GM19397 (cell line): ENCODE measurements at regions not wholly inside any gene's neighbourhood (a gene's known extent, or its start where the extent isn't known, plus 50 kb on each side); places are given as distances from the start of the nearest gene placed in this dataset.
"Not testable (repeated sequence)": the region's sequence is repeated elsewhere in the genome, so short reads cannot be mapped to it uniquely, and the experiment has no call there.

ENCODE experiments used
- ATAC-seq: cut with Tn5 transposase; IDR thresholded peaks from one replicate; pipeline ENCODE4 v1.9.1; 2021; ENCODE audit warnings: mild to moderate bottlenecking, moderate library complexity; ENCODE audit not compliant: unreplicated experiment

DNA sequence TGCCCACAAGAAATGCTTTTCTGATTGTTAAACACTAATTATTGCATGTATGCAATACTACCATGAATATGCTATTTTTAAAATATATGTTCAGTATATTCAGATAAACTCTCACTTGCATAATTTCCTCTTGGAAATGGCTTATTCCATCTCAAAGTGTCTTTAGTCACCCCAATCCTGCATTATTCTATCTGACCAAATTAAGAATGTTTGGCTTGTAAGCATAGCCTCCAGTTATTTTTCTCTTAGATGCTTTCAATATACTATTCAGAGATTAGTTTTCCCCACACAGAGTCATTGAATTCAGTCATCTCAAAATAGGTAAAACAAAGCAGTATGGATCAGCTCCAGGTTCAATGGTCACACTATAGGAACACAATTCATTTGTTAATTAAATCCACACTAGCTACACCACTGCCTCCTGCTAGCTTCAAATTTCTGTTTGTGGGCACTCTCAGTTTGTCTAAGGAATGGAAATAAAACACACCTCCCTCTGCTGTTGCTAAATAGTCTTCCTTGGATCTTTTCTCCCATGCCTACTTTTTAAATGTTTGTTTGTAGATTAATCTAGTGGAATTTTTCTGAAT is 134.6 kb upstream of the TBCA start:
- ATAC-seq = no peak

DNA sequence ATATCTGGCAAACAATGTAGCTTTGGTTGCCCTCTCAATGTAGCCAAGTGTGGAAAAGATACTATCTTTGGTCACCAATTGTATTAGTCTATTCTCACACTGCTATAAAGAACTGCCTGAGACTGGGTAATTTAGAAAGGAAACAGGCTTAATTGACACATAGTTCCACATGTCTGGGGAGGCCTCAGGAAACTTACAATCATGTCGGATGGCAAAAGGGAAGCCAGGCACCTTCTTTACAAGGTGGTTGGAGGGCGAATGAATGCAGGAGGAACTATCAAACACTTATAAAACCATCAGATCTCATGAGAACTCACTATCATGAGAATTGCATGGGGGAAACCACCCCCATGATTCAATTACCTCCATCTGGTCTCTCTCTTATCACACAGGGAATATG is 133.1 kb upstream of the TBCA start:
- ATAC-seq = no peak

GRCh38 chr5:77908787-77909186 is 132.6 kb upstream of the TBCA start:
- ATAC-seq = no peak

- ATAC-seq = no peak
These were observed 131.6 kb upstream of the TBCA start for GRCh38 chr5:77907786-77908185.

DNA sequence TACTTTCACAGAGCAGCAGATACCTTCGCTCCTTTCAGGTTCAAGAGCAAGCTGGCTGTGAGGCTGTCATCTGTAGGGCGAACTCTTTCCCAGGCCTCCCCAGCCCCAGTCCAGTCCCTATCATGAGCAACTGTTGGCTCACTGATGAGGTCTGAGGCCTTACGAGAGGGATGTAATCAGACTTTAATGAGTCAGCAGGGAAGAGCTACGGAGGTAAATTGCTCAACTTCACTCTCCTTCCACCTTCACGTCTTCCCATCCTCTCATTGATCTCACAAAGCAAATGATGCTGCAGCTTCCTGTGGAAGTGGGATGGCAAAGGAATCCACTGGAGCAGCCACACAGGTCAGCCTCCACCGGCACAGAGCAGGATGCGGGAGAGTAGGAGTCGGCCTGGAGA is 130.7 kb upstream of the TBCA start:
- no peak for ATAC-seq

- ATAC-seq = no peak
These were observed 128.2 kb upstream of the TBCA start for GRCh38 chr5:77904362-77904761.

DNA sequence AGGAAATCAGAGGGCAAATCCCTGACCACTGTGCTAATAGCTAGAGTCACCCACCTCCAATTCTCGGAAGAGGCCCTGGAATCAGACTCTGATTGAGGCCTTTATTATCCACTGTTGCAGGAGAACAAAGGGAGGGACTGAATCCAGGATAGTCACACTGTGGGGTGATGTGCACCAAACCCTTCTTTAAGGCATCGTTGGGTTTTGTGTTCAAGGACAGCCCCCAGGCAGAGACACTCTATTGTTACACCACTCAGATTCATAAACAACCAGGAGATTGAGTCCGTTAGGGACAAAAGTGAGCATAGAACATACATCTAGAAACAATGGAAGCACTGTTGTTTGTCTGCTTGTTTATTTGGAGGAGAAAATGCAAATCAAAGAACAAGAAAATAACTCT is 124.6 kb upstream of the TBCA start:
- no peak for ATAC-seq

DNA sequence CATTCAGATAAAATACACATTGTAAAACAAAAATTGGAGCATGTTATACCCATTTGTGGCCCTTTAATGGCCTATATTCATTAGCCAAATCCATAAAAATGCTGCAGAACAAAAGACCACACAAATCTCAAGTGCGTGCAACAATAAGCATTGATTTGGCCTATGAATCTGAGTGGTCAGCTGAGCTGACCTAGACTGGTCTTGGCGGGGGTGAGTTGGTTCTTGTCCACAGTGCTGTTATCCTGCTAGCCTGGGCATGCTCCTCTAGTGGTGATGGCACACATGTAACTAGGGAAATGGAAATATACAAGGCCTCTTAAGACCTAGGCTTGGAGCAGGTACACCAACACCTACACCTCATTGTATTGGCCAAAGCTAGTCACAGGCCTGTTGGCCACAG is 122.2 kb upstream of the TBCA start:
- ATAC-seq = no peak

GRCh38 chr5:77896338-77896737 is 120.2 kb upstream of the TBCA start:
- no peak for ATAC-seq

DNA sequence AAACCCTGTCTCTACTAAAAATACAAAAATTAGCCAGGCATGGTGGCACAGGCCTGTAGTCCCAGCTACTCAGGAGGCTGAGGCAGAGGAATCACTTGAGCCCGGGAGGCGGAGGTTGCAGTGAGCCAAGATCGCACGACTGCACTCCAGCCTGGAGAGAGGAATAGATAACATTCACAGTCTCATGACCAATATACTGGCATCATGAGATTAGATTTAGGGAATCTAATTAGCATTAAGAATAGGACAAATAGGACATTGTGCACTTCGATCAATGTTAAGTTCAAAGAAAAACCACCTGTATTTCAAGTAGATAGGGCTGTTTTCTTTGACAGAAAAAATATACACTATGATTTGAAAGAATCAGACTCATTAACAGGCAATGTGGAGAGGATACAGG is 118.0 kb upstream of the TBCA start:
- not testable (repeated sequence) for ATAC-seq

DNA sequence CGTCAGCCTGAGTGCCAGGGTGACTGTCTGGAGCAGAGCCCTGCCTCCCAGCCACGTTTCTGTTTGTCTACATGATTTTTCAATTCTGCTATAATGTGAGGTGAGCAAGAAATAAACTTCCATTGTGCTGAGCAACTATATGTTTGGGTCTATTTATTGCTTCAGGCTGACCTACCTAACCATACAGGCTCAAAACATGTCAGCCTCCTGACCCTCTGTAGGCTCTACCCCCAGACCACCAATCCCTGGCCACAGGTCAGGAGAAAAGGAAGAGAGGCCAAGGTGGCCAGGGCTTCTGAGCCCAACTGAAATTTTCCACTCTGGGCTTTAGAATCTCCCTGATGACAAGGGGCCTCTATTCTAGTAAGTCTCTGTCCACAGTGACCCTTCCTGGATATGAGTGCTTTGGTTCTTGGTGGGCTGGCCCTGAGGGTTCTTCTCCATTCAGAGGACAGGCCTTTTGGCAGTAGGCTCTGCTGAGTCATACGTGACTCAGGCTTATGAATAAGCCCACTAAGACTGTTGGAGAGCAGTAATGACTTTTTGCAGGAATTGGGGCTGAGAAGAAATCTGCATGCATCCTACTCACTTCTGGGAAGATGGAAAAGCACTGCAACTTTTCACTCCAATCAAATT is 117.2 kb upstream of the TBCA start:
- no peak for ATAC-seq

DNA sequence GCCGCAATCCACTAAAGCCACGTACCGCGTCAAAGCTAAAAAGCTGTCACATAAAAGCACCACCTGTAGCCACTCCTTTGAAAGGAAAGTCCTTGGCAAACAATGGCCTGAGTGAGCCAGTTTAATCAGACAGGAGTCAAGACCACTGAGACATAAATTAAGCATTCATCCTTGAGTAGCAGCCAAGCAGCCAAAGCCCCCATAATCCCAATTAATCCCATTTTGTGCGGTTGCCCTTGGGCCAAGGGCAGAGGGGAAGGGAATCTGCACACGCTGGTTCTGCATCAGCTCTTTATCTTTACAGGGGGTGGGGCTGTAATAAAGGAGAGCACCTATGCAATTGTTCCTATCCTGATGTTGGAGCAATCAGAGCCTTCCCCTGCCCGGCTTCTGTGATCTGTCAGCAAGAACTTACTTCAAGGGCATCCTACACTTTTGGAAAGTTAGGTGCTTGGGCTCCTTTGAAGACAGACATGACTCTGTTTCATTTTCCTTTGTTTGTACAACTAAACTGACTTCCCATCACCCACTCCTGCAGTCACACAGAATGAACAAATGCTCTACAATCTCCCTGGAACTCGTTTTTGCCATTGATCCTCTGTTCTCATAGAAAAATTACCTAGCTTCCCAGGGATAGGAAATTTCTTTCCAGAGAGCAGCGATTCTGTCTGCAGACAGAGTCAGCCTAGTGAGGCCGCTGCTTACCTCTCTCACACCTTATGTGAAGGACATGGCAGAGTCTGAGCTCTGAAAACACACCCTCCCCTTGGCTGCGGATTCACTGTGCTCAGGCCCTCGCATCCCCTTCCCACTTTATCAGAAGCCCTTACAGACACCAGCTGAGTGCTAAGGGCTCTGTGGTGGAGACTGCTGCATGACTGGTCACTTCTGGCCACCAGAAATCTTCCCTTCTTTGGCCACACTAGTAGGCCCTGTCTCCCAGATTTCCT is 116.2 kb upstream of the TBCA start:
- ATAC-seq = no peak

GRCh38 chr5:77885519-77885918 is 109.4 kb upstream of the TBCA start:
- no peak for ATAC-seq

DNA sequence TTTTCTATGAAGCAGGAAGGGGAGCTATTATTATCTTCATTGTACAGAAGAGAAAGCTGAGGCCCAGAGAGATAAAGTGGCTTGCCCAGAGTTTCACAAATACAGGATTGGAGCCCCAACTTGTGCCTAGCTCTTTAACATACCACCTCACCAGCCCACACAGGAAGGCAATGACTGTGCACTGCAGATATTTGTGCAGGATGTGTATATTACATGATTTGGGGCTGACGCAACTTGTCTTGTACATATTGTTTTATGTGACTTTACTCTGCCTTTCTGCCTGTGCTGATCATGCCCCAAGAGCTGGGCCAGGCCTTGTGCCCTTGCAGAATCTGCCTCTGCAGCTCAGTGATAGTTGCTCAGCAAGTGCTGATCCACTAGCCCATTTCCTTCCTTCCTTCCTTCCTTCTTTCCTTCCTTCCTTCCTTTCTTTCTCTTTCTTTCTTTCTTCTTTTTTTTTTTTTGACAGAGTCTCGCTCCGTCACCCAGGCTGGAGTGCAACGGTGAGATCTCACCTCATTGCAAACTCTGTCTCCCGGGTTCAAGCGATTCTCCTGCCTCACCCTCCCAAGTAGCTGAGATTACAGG is 106.6 kb upstream of the TBCA start:
- no peak for ATAC-seq

DNA sequence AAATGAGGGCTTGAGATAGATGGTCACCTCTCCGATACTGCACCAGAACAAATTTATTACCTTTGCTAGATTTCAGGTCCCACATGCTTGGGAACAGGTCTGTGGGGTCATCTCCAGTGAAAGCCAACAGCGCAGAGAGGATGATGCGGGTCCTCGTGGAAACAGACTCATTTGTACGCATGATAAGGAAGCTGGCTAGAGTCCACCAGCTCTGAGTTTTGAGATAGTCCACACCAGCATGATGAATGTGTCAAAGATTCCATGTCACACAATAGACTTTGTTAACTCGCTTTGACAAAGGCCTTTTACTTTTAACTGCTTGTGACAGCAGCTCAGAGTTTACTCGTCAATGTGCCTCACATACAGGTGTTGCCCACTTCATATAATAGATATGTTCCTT is 105.4 kb upstream of the TBCA start:
- ATAC-seq = no peak

DNA sequence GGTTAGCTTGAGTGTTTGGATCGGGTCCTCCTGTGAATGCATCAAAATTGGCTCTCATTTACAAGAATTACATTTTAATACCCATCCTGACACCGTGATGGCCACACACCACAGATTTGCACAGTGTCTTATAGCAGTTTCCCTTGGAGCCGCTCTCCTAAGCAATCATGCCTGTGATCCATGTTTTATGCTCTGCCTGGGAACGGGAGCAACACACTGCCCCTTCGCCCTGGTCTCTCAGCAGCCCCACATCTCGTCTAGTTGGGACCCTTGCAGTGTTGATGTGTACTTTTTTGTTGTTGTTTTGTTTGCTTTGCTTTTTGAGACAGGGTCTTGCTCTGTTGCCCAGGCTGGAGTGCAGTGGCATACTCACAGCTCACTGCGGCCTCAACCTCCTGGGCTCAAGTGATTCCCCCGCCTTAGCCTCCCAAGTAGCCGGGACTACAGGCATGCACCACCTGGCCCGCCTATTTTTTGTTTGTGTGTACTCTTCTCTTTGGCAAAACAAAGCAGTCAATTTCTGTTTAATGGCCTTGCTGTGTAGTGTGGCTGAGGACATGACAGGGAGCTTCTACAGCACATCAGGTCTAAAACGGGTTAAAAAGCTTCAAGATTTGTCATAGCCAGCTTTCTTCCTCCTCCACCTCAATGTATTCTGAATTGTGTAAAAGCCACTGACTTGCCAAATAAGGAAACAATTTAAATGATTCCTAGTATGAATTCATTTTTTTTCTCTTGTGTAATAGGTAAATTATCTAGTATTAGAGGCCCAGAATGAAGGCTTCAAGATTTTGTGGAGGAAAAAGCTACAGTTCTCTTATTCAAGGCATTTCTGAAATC is 101.6 kb upstream of the TBCA start:
- no peak for ATAC-seq

DNA sequence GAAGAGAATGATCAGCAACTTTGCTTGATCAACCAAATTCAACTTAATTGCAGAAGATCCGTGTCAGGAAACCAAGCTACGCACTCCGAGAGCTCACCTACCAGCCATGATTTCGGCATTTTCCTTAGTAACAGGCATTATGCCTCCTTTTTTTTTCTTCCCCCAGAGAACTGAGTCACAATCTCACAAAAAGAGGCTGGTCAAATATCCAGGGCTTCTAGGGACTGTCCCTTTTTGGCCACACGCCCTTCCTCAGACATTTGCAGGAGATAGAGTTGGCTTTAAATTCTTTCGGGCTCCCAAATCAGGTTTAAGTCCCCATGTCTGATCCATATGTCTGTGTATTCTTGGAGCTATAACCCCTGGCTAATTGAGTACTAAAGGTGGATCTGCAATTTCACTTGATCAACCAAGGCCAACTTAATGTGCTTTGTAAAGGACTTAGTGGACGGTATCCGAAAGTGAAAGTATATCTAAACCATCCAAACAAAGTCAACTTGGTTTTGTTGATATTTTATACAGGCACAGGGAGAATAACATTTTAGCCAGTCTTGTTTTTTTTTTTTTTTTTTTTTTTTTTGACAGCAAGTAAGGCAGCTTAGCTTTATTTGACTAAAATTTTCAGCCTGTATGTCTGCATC is 100.8 kb upstream of the TBCA start:
- no peak for ATAC-seq

DNA sequence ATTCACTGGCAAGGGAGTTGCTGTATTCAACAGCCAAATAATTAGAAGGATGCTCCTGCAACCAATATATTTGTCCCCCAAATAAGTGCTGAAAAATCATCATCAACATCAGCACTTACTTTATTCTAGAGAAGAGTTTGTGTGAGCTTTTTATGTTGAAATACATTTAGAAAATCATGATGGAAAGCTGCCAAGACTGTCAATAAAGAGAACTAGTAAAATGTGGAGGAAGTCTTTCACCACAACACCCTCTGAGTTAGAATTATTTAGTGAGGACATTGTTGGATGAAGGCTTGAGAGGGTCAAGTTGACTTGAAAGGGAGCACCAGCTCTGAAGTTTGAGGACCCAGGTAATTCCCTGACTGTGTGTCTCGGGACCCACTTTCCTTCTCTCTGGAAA is 100.2 kb upstream of the TBCA start:
- no peak for ATAC-seq

GRCh38 chr5:77874691-77875090 is 98.6 kb upstream of the TBCA start:
- no peak for ATAC-seq

DNA sequence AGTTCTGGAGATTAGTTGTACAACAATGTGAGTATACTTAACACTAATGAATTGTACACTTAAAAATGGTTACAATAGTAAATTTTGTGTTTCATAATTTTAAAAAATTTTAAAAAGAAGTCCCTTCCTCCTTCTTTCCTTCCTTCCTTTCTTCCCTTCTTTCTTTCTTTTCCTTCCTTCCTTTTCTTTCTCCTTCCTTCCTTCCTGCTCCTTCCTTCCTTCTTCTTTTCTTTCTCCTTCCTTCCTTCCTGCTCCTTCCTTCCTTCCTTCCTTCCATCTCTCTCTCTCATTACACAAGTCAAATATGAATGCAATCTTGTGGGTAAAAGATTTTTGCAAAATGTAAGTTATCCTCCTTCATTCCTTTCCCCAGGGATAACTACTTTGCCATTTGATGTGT is 97.1 kb upstream of the TBCA start:
- no peak for ATAC-seq
